K562 (cell line): ENCODE measurements at regions not wholly inside any gene's neighbourhood (a gene's known extent, or its start where the extent isn't known, plus 50 kb on each side); places are given as distances from the start of the nearest gene placed in this dataset.
A peak's percentile ranks its signal among the peaks of the same experiment; 100 is the strongest.

Experiments used
- ATAC-seq: fragments of 200-7000 bp; cut with Tn5 transposase; 3 replicates; pipeline ENCODE4 v1.9.1; 2020; ENCODE audit warnings: moderate library complexity
- BruUV-seq: library from RNA; stranded (reverse); fragments of 400-500 nt; replicated peaks from 2 replicates; lab custom pipeline; 2021; lab: Mats Ljungman, UMichigan
- CTCF ChIA-PET: fragments of 300-600 bp; formaldehyde crosslinking; extraction: SDS; loops from one replicate; lab custom pipeline; 2021; ENCODE audit warnings: low intra/inter-chr PET ratio; lab: Yijun Ruan, JAX
- POLR2A ChIA-PET: fragments of 300-600, 350-650 bp; sonication (Branson Sonifier 250); formaldehyde crosslinking; extraction: SDS; loops from one replicate; lab custom pipeline; 2021; ENCODE audit warnings: antibody characterized with exemption, inconsistent platforms; lab: Yijun Ruan, JAX
- DNase-seq, 4 experiments: peaks; one replicate each; pipeline versions ENCODE4 v3.0.0 to v3.0.0-alpha.2; 2011 to 2018; ENCODE audit warnings: low spot score in 3 of 4, mixed read lengths in 3 of 4; ENCODE audit errors: extremely low read depth in 1 of 4
- FAIRE-seq: peaks from 2 replicates; lab custom pipeline; 2011; peaks lifted over from hg19 to GRCh38; lab: Jason Lieb, UNC
- H2AFZ ChIP-seq: 2 replicates; pipeline ENCODE4 v1.6.0; 2011; ENCODE audit warnings: low read depth, low read length, control low read depth, inconsistent platforms
- H3K27ac ChIP-seq: fragments of 200-600 bp; 3 replicates; pipeline ENCODE4 v1.8.0; 2011; ENCODE audit warnings: low read depth, mild to moderate bottlenecking, control low read depth, inconsistent platforms, low read length, moderate library complexity, mixed read lengths; ENCODE audit errors: extremely low read depth
- H3K27me3 ChIP-seq, 2 experiments: fragments of 300-600 bp in 1 of 2; 2 replicates in 1 of 2; 3 replicates in 1 of 2; pipeline versions ENCODE4 v1.6.0 to v1.8.0; 2011; ENCODE audit warnings: inconsistent platforms in 2 of 2, low read length in 2 of 2, mild to moderate bottlenecking in 1 of 2, mixed read lengths in 1 of 2, moderate library complexity in 1 of 2; ENCODE audit not compliant: control insufficient read depth in 2 of 2, insufficient read depth in 2 of 2
- H3K36me3 ChIP-seq: fragments of 300-600 bp; 3 replicates; pipeline ENCODE4 v1.8.0; 2011; ENCODE audit warnings: mild to moderate bottlenecking, low read length, inconsistent platforms; ENCODE audit not compliant: control insufficient read depth, insufficient read depth
- H3K4me1 ChIP-seq, 2 experiments: fragments of 200-600 bp in 1 of 2; replicated peaks in 1 of 2; 2 replicates in 1 of 2; 3 replicates in 1 of 2; pipeline versions ENCODE4 v1.5.1 to v1.8.0; 2011; ENCODE audit warnings: inconsistent platforms in 2 of 2, low read length in 2 of 2, mild to moderate bottlenecking in 1 of 2, mixed read lengths in 1 of 2, moderate library complexity in 1 of 2; ENCODE audit not compliant: control insufficient read depth in 2 of 2, insufficient read depth in 2 of 2
- H3K4me2 ChIP-seq: 2 replicates; pipeline ENCODE4 v1.6.1; 2011; ENCODE audit warnings: low read length, control low read depth, inconsistent platforms, mixed read lengths; ENCODE audit not compliant: insufficient read depth
- H3K4me3 ChIP-seq: fragments of 200-600 bp; sonication (generic), shearing (Covaris generic); 2 replicates; pipeline ENCODE4 v1.5.1; 2016; ENCODE audit warnings: control low read depth, inconsistent platforms
- H3K79me2 ChIP-seq: fragments of 200-600 bp; 3 replicates; pipeline ENCODE4 v1.8.0; 2011; ENCODE audit warnings: low read length, inconsistent platforms; ENCODE audit not compliant: control insufficient read depth, insufficient read depth
- H3K9ac ChIP-seq, 2 experiments: 2 replicates each; pipeline versions ENCODE4 v1.6.0 to v1.6.1; 2011; ENCODE audit warnings: low read depth in 2 of 2, low read length in 2 of 2, control low read depth in 1 of 2, inconsistent platforms in 1 of 2, mild to moderate bottlenecking in 1 of 2, mixed read lengths in 1 of 2; ENCODE audit not compliant: insufficient read depth in 1 of 2
- H3K9me1 ChIP-seq: one replicate; pipeline ENCODE4 v1.6.0; 2011; ENCODE audit warnings: inconsistent platforms, mild to moderate bottlenecking, low read length, moderate library complexity; ENCODE audit not compliant: control insufficient read depth, insufficient read depth
- H3K9me3 ChIP-seq: replicated peaks from 2 replicates; pipeline ENCODE4 v1.5.1; 2011; ENCODE audit warnings: low read depth, low read length, inconsistent platforms; ENCODE audit not compliant: control insufficient read depth, insufficient read depth
- H4K20me1 ChIP-seq: replicated peaks from 2 replicates; pipeline ENCODE4 v1.6.1; 2011; ENCODE audit warnings: low read length, inconsistent platforms, mixed read lengths; ENCODE audit not compliant: control insufficient read depth, insufficient read depth
- ARID3A ChIP-seq: IDR thresholded peaks from 2 replicates; pipeline ENCODE4 v1.6.1; 2012; ENCODE audit warnings: low read depth, low read length, improper control_type of control experiment, borderline replicate concordance
- BCL6 ChIP-seq: fragments of 250-450 bp; sonication (Bioruptor Pico); IDR thresholded peaks from 2 replicates; pipeline ENCODE4 v1.4.0; 2020
- CTBP1 ChIP-seq: fragments of 450-650 bp; IDR thresholded peaks from 2 replicates; pipeline ENCODE4 v1.6.1; 2016; ENCODE audit warnings: borderline replicate concordance
- ELF1 ChIP-seq: fragments of 200-800 bp; sonication (Bioruptor generic); IDR thresholded peaks from 2 replicates; pipeline ENCODE4 v1.6.1; 2016; ENCODE audit warnings: missing genetic modification characterization, missing compliant biosample characterization
- FIP1L1 ChIP-seq: fragments of 200-400 bp; formaldehyde crosslinking; IDR thresholded peaks from 2 replicates; pipeline ENCODE4 v1.6.1; 2018; ENCODE audit warnings: mild to moderate bottlenecking, low read depth, low read length; ENCODE audit not compliant: poor library complexity, severe bottlenecking
- HNRNPK ChIP-seq: fragments of 200-400 bp; formaldehyde crosslinking; IDR thresholded peaks from one replicate; pipeline ENCODE4 v1.6.1; 2018; ENCODE audit warnings: mild to moderate bottlenecking, low read depth, low read length; ENCODE audit not compliant: poor library complexity, severe bottlenecking
- JUND ChIP-seq, 2 experiments: IDR thresholded peaks; 2 replicates in 1 of 2; 3 replicates in 1 of 2; pipeline ENCODE4 v1.6.1; 2011; ENCODE audit warnings: borderline replicate concordance in 2 of 2, low read depth in 2 of 2, low read length in 2 of 2, improper control_type of control experiment in 1 of 2, missing biosample characterization in 1 of 2, missing genetic modification characterization in 1 of 2, missing genetic modification reagents in 1 of 2
- KDM5B ChIP-seq: fragments of 200-600 bp; sonication (generic); IDR thresholded peaks from 2 replicates; pipeline ENCODE4 v1.6.1; 2012; ENCODE audit warnings: low read depth, mild to moderate bottlenecking, moderate library complexity, low read length, control low read depth, inconsistent platforms; ENCODE audit not compliant: insufficient replicate concordance
- MNT ChIP-seq, 2 experiments: fragments of 450-650 bp; conservative IDR thresholded peaks; 2 replicates each; pipeline ENCODE4 v1.6.1; 2017; ENCODE audit warnings: mild to moderate bottlenecking in 2 of 2, moderate library complexity in 2 of 2
- SP1 ChIP-seq: sonication (generic); formaldehyde crosslinking; IDR thresholded peaks from 2 replicates; pipeline ENCODE4 v1.8.1; 2022; ENCODE audit warnings: mild to moderate bottlenecking, missing genetic modification reagents
- ZKSCAN8 ChIP-seq: fragments of 200-800 bp; sonication (Bioruptor generic); IDR thresholded peaks from 2 replicates; pipeline ENCODE4 v1.6.1; 2016; ENCODE audit warnings: missing genetic modification characterization, missing compliant biosample characterization
- WGBS: fragments of 100-300 bp; shearing (Covaris generic); methylation state at CpG from one replicate; pipeline ENCODE4 v1.1.6; 2016; ENCODE audit warnings: low coverage, mixed read lengths; ENCODE audit not compliant: insufficient coverage; ENCODE audit errors: missing lambda C conversion rate; 5-methylcytosine and 5-hydroxymethylcytosine counted together
- in situ Hi-C: fragments of 300-500 bp; cut with MboI; formaldehyde crosslinking; loops from 4 replicates; pipeline ENCODE4 v1.15.0; 2018; ENCODE audit warnings: inconsistent platforms, mixed read lengths
- intact Hi-C: fragments of 100-400 bp; cut with micrococcal nuclease; formaldehyde crosslinking; loops from 2 replicates; pipeline ENCODE4 v1.14.2; 2022

GRCh38 chr14:100662879-100663760, 63.6 kb upstream of the DLK1 start:
- peaks cover 7 to 27% of the 10 kb centered on the region in 2 experiments; a peak in 4 of 5 replicates for H3K4me1 ChIP-seq
- BruUV-seq = no TSS peak
- H3K4me2 ChIP-seq = no peak overlapping the region; the same call in 1 of the 2 replicates
- ATAC-seq = peak; percentile 84
- H3K9ac ChIP-seq = no peak overlapping the region
- no peaks in the 10 kb centered on the region for H3K27me3 ChIP-seq
- intact Hi-C loops = loop anchor here (1.0 to 5.0 kb wide), 2 partner anchors 34 to 188 kb away; no protein-coding TSS in a partner anchor
- 20% methylated on average over 21 of the region's 21 CpGs for WGBS
- in situ Hi-C loops = loop anchor here (5.0 to 10.0 kb wide), 2 partner anchors 182 to 234 kb away; no protein-coding TSS in a partner anchor
- no peaks in the 10 kb centered on the region for H4K20me1 ChIP-seq
- DNase-seq = peak; percentile 72 to 85 (median 74)
- FAIRE-seq = peak; percentile 95
- peak overlapping the region; percentile 83 for H2AFZ ChIP-seq
- no peaks in the 10 kb centered on the region for H3K79me2 ChIP-seq
- 0 out of 2 replicates have a peak, but pooled peaks cover 1% of the 10 kb centered on the region for H3K9me3 ChIP-seq
- CTCF ChIA-PET = no interaction called here
- H3K9me1 ChIP-seq = no peaks in the 10 kb centered on the region
- no peaks in the 10 kb centered on the region for H3K36me3 ChIP-seq
- H3K4me3 ChIP-seq = no peak overlapping the region
- H3K27ac ChIP-seq = peak overlapping the region; percentile 45; the same call in 2 of the 3 replicates
- POLR2A ChIA-PET = interaction anchor here (0.8 kb wide), 1 partner anchor 13 kb away, joined by 3 read pairs; no protein-coding TSS in a partner anchor
- TF ChIP-seq ZKSCAN8 (CRISPR knock-in tag) (peak; percentile 66; the same call in 1 of the 2 replicates), ARID3A (no peak), ELF1 (tag) (peak; percentile 63; the same call in 1 of the 2 replicates), HNRNPK (no peak), KDM5B (no peak), CTBP1 (0 out of 2 replicates have a peak, but pooled peaks have one; percentile 17), MNT (conservative IDR thresholded peaks at IDR 0.05) (no peak), FIP1L1 (no peak), BCL6 (CRISPR knock-in tag) (no peak), JUND (IDR thresholded peaks at IDR 0.05; ENCODE audit: borderline replicate concordance, low read depth, low read length) (no peak), JUND (tag; IDR thresholded peaks at IDR 0.05; ENCODE audit: borderline replicate concordance, low read depth, low read length) (0 out of 3 replicates have a peak, but pooled peaks have one; percentile 9), SP1 (CRISPR knock-in tag) (no peak)
